Neuronal stem cell (in vitro differentiated cells): ENCODE measurements at regions not wholly inside any gene's neighbourhood (a gene's known extent, or its start where the extent isn't known, plus 50 kb on each side); places are given as distances from the start of the nearest gene placed in this dataset.

Source experiments
- DNase-seq: peaks from one replicate; pipeline ENCODE4 v3.0.0-alpha.2; 2013; ENCODE audit warnings: low spot score
- H2AFZ ChIP-seq: one replicate; pipeline ENCODE4 v1.6.1; 2013; ENCODE audit warnings: mild to moderate bottlenecking, low read length, inconsistent platforms
- H2AK5ac ChIP-seq: 2 replicates; pipeline ENCODE4 v1.6.1; 2013; ENCODE audit warnings: low read depth, mild to moderate bottlenecking, inconsistent platforms, low read length, moderate library complexity, mixed read lengths
- H2BK120ac ChIP-seq: 2 replicates; pipeline ENCODE4 v1.6.1; 2013; ENCODE audit warnings: low read depth, mild to moderate bottlenecking, inconsistent platforms, low read length, moderate library complexity, mixed read lengths
- H2BK12ac ChIP-seq: one replicate; pipeline ENCODE4 v1.6.1; 2013; ENCODE audit warnings: low read length, inconsistent platforms
- H2BK15ac ChIP-seq: 2 replicates; pipeline ENCODE4 v1.6.1; 2013; ENCODE audit warnings: mild to moderate bottlenecking, low read length, inconsistent platforms, mixed read lengths
- H2BK5ac ChIP-seq: one replicate; pipeline ENCODE4 v1.6.1; 2013; ENCODE audit warnings: inconsistent platforms, mild to moderate bottlenecking, low read length, moderate library complexity
- H3K14ac ChIP-seq: one replicate; pipeline ENCODE4 v1.6.1; 2013; ENCODE audit warnings: low read length, inconsistent platforms
- H3K18ac ChIP-seq: 2 replicates; pipeline ENCODE4 v1.6.1; 2013; ENCODE audit warnings: low read length, inconsistent platforms
- H3K23ac ChIP-seq: 2 replicates; pipeline ENCODE4 v1.6.1; 2013; ENCODE audit warnings: low read depth, mild to moderate bottlenecking, mixed read lengths, low read length, inconsistent platforms; ENCODE audit not compliant: poor library complexity
- H3K27ac ChIP-seq: replicated peaks from 3 replicates; pipeline ENCODE4 v1.5.1; 2013; ENCODE audit warnings: low read length, inconsistent platforms
- H3K27me3 ChIP-seq, 3 experiments: 2 replicates each; pipeline ENCODE4 v1.6.1; 2013; ENCODE audit warnings: low read length in 3 of 3, mild to moderate bottlenecking in 2 of 3, inconsistent platforms in 1 of 3, low read depth in 1 of 3, mixed read lengths in 1 of 3, moderate library complexity in 1 of 3; ENCODE audit not compliant: control insufficient read depth in 3 of 3, insufficient read depth in 3 of 3
- H3K36me3 ChIP-seq, 2 donors: replicated peaks in 1 of 2; 2 replicates each; pipeline ENCODE4 v1.6.1; 2013; ENCODE audit warnings: low read length in 2 of 2; ENCODE audit not compliant: control insufficient read depth in 2 of 2, insufficient read depth in 2 of 2
- H3K4ac ChIP-seq: 2 replicates; pipeline ENCODE4 v1.6.1; 2013; ENCODE audit warnings: inconsistent platforms, mild to moderate bottlenecking, low read length, moderate library complexity
- H3K4me1 ChIP-seq, 2 donors: 1 replicate in 1 of 2; 2 replicates in 1 of 2; pipeline ENCODE4 v1.6.1; 2013; ENCODE audit warnings: low read length in 2 of 2, low read depth in 1 of 2; ENCODE audit not compliant: control insufficient read depth in 2 of 2, insufficient read depth in 1 of 2
- H3K4me2 ChIP-seq: one replicate; pipeline ENCODE4 v1.6.1; 2013; ENCODE audit warnings: mild to moderate bottlenecking, low read length, inconsistent platforms; ENCODE audit not compliant: insufficient read depth, poor library complexity, severe bottlenecking
- H3K4me3 ChIP-seq, 2 donors: 2 replicates each; pipeline ENCODE4 v1.5.1; 2013; ENCODE audit warnings: low read length in 2 of 2, mild to moderate bottlenecking in 2 of 2, inconsistent platforms in 1 of 2, moderate library complexity in 1 of 2
- H3K79me1 ChIP-seq: one replicate; pipeline ENCODE4 v1.6.1; 2013; ENCODE audit warnings: low read depth, mild to moderate bottlenecking, inconsistent platforms, low read length, moderate library complexity
- H3K9ac ChIP-seq: one replicate; pipeline ENCODE4 v1.6.1; 2013; ENCODE audit warnings: mild to moderate bottlenecking, low read depth, low read length, inconsistent platforms; ENCODE audit not compliant: poor library complexity
- H3K9me3 ChIP-seq, 2 donors: replicated peaks in 1 of 2; 2 replicates each; pipeline versions ENCODE3 to v1.6.1; 2013; ENCODE audit warnings: low read length in 2 of 2, mild to moderate bottlenecking in 2 of 2, inconsistent platforms in 1 of 2, low read depth in 1 of 2, mixed read lengths in 1 of 2, moderate library complexity in 1 of 2; ENCODE audit not compliant: control insufficient read depth in 2 of 2, insufficient read depth in 1 of 2
- H4K8ac ChIP-seq: one replicate; pipeline ENCODE4 v1.6.1; 2013; ENCODE audit warnings: low read depth, mild to moderate bottlenecking, inconsistent platforms, low read length, moderate library complexity
- H4K91ac ChIP-seq: one replicate; pipeline ENCODE4 v1.6.1; 2013; ENCODE audit warnings: low read length, low read depth, mild to moderate bottlenecking, inconsistent platforms; ENCODE audit not compliant: poor library complexity
- WGBS, 2 donors: extraction: QIAGEN DNeasy Blood & Tissue Kit; methylation state at CpG; one replicate each; pipeline ENCODE4 v1.1.7; 2013; ENCODE audit warnings: missing lambda C conversion rate in 2 of 2, mixed read lengths in 1 of 2; ENCODE audit not compliant: insufficient read length in 2 of 2, insufficient replicate concordance in 1 of 2; ENCODE audit errors: extremely low coverage in 2 of 2; 5-methylcytosine and 5-hydroxymethylcytosine counted together

- H3K27me3 ChIP-seq, result no peaks in the 10 kb centered on the region
- H2BK15ac ChIP-seq, result no peak overlapping the region
- no peak for DNase-seq
- H3K9me3 ChIP-seq, result no peaks in the 10 kb centered on the region
- no peak overlapping the region for H3K4me2 ChIP-seq
- H2AFZ ChIP-seq, result no peak overlapping the region
- H3K23ac ChIP-seq, result no peak overlapping the region
- no peak overlapping the region for H3K4me3 ChIP-seq
- no peaks in the 10 kb centered on the region for H3K36me3 ChIP-seq
- H3K4ac ChIP-seq, result no peak overlapping the region
- no peak overlapping the region for H2BK120ac ChIP-seq
- no CpG with 5 or more reads among the region's 6 CpGs for WGBS, 2 donors
- H2BK12ac ChIP-seq, result no peak overlapping the region
- no peak overlapping the region for H3K9ac ChIP-seq
- H3K79me1 ChIP-seq, result no peaks in the 10 kb centered on the region
- H2BK5ac ChIP-seq, result no peak overlapping the region
- peaks cover 0 to 2% of the 10 kb centered on the region in 2 donors for H3K4me1 ChIP-seq
- H3K18ac ChIP-seq, result no peak overlapping the region
- H2AK5ac ChIP-seq, result no peak overlapping the region
- H4K91ac ChIP-seq, result no peak overlapping the region
- H3K27ac ChIP-seq, result no peak overlapping the region
- no peak overlapping the region for H3K14ac ChIP-seq
- no peak overlapping the region for H4K8ac ChIP-seq
Observed at GRCh38 chr2:6025391-6025790, 333.2 kb downstream of the SOX11 start.

GRCh38 chr2:6027066-6027465 is 334.9 kb downstream of the SOX11 start:
- Histone ChIP-seq H3K27ac (no peak overlapping the region), H3K18ac (peak overlapping the region; percentile 20), H3K4me2 (no peak overlapping the region), H3K9ac (no peak overlapping the region), H3K4me3 (no peak overlapping the region), H2BK5ac (no peak overlapping the region), H3K9me3 (no peaks in the 10 kb centered on the region), H3K79me1 (no peaks in the 10 kb centered on the region), H3K4ac (no peak overlapping the region), H3K27me3 (no peaks in the 10 kb centered on the region), H2BK120ac (no peak overlapping the region), H4K91ac (no peak overlapping the region), H2AFZ (peak overlapping the region; percentile 9), H3K14ac (no peak overlapping the region), H4K8ac (no peak overlapping the region), H3K4me1 (peaks cover 0 to 2% of the 10 kb centered on the region in 2 donors), H3K36me3 (no peaks in the 10 kb centered on the region), H2AK5ac (no peak overlapping the region), H3K23ac (no peak overlapping the region), H2BK15ac (no peak overlapping the region), H2BK12ac (no peak overlapping the region)
- no peak for DNase-seq

GRCh38 chr2:6031200-6031867 is 339.1 kb downstream of the SOX11 start:
- Histone ChIP-seq H2BK120ac (no peak overlapping the region), H2BK5ac (no peak overlapping the region), H3K4me1 (peaks cover 0 to 4% of the 10 kb centered on the region in 2 donors), H3K23ac (no peak overlapping the region), H3K14ac (no peak overlapping the region), H3K4me2 (no peak overlapping the region), H4K8ac (no peak overlapping the region), H2BK12ac (no peak overlapping the region), H3K18ac (no peak overlapping the region), H3K27ac (no peak overlapping the region), H2BK15ac (no peak overlapping the region), H3K4ac (no peak overlapping the region), H3K9me3 (no peaks in the 10 kb centered on the region), H2AK5ac (no peak overlapping the region), H3K27me3 (no peaks in the 10 kb centered on the region), H3K79me1 (no peaks in the 10 kb centered on the region), H3K36me3 (no peaks in the 10 kb centered on the region), H4K91ac (no peak overlapping the region), H3K4me3 (no peak overlapping the region), H3K9ac (no peak overlapping the region), H2AFZ (no peak overlapping the region)
- WGBS, 2 donors, result no CpG with 5 or more reads among the region's 5 CpGs
- no peak for DNase-seq

GRCh38 chr2:6036211-6036610 is 344.0 kb downstream of the SOX11 start:
- no peak overlapping the region for H3K18ac ChIP-seq
- no peak overlapping the region for H2AK5ac ChIP-seq
- no peak overlapping the region for H3K23ac ChIP-seq
- H2AFZ ChIP-seq, result no peak overlapping the region
- no peak overlapping the region for H2BK12ac ChIP-seq
- H3K27me3 ChIP-seq, result no peaks in the 10 kb centered on the region
- H3K27ac ChIP-seq, result no peak overlapping the region
- H4K8ac ChIP-seq, result no peak overlapping the region
- H3K36me3 ChIP-seq, result no peaks in the 10 kb centered on the region
- no peak overlapping the region for H2BK5ac ChIP-seq
- H3K4me1 ChIP-seq, result peaks cover 0 to 4% of the 10 kb centered on the region in 2 donors
- no peaks in the 10 kb centered on the region for H3K79me1 ChIP-seq
- no peaks in the 10 kb centered on the region for H3K9me3 ChIP-seq
- H2BK120ac ChIP-seq, result no peak overlapping the region
- H3K9ac ChIP-seq, result no peak overlapping the region
- no peak overlapping the region for H3K14ac ChIP-seq
- no peak overlapping the region for H3K4me3 ChIP-seq
- no peak overlapping the region for H3K4ac ChIP-seq
- DNase-seq, result no peak
- no CpG with 5 or more reads among the region's 4 CpGs for WGBS, 2 donors
- no peak overlapping the region for H3K4me2 ChIP-seq
- no peak overlapping the region for H2BK15ac ChIP-seq
- H4K91ac ChIP-seq, result no peak overlapping the region
